GM19351 (cell line): ENCODE measurements at regions not wholly inside any gene's neighbourhood (a gene's known extent, or its start where the extent isn't known, plus 50 kb on each side); places are given as distances from the start of the nearest gene placed in this dataset.

ENCODE experiments used
- ATAC-seq: cut with Tn5 transposase; IDR thresholded peaks from one replicate; pipeline ENCODE4 v1.9.1; 2021; ENCODE audit warnings: mild to moderate bottlenecking, moderate library complexity; ENCODE audit not compliant: unreplicated experiment

DNA sequence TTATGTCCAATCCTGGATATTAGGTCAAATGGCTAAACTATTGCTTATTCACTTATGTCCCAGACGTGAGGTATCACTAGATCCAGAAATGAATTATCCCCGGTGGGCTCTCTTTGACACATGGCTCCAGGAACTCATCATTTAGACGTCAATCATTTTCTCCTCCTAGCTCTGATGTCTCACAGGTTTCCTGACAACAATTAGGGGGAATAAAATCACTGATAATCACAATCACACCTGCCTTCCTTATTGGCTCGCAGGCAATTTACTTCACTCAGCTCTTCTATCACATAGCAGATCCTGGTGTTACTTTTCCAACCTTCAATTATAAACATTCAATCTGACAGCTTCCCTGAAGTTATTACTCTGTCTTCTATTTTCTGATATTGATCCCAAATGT is 634.0 kb upstream of the TENM4 start:
- no peak for ATAC-seq

DNA sequence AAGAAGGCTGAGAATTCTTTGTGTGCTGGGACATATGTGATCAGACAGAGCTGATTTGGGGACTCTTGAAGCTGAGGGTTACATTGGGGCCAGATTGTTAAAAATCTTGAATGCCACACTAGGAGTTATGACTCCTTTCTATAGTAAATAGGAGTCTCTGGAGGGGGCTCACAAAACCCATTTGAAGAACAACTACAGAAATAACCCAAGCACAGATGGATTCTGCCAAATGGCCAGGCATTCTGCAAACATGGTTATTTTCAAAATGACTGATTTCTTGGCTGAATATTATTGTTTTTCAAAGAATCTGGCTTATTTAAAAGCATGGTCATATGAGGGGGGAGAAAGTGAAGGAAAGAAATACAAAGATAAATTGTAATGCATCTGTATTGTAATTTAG is 625.5 kb upstream of the TENM4 start:
- no peak for ATAC-seq

DNA sequence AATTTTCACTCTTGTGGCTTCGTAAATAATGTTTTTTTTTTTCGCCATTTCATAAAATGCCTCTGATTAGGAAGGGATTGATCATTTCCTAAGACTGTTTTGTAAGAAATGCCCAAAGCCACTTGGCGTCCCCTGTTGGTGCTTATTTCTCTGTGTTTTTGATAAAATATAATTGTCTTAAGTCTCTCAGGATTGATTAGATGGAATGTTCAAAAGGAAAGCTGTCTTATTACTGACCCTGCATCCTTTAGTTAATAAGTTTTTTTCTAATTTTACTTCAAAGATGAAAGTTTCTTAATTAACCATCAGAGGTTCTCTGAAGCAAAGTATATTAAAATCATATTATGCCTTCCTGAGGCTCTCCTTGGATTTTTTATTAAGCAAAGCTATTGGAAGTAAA is 624.3 kb upstream of the TENM4 start:
- no peak for ATAC-seq

DNA sequence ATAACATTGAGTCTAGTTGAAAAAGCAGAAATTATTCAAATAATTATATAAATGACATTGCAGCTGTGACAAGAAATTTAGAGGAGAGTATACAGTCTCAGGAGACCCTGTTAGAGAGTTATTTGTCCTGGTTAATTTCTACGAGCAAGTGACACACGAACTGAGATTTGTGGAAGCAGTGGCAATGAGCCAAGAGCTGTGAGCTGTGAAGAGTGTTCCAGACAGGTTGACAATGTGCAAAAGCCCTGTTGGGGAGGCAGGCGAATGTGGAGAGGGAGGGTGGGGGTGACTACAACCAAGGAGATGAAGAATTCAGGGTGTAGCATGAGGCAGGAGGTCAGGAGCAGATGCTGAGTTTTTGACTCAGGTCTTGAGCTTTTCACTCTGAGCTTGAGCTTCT is 620.2 kb upstream of the TENM4 start:
- ATAC-seq = no peak

DNA sequence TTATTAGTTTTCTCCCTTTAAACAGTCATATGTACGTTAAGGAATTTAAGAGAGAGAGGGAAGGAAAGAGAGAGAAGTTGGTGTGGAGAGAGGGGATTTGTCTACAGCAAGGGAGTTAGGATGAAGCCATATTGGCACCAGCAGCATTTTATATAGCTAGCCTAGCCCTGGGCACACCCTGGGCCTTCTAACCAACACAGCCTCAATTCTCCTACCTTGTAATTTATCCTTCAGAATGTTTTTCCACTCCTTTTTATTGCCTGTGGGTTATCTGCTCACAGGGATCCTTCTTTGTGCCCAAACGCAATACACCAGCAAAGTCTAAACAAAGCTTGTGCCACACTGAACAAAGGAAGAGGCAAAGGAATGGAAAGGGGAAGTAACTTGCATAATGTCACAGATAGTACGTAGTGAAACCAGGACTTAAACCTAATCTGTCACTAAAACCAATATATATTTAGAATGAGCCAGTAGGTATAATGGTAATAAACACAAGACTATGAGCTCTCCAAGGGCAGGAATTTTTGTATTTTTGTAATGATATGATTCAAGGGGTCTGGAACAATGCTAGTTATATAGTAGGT is 613.8 kb upstream of the TENM4 start:
- ATAC-seq = no peak

DNA sequence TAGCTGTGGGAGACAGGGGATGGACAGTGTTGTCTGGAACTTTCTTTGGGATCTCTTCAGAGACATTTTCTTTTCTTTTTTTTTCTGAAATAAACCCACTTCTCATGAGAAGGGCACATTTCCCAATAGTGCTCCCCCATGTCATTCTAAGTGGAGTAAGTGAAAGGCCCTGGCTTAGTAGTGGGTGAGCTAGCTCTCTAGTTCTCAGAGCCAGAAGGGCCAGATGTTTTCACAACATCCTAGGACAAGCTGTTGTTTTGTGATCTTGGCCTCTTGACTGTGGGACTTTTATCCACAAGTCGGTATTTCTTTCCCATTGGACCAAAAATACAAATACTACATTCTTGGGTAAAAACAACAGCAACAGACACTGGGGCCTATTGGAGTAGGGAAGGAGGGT is 607.7 kb upstream of the TENM4 start:
- no peak for ATAC-seq

DNA sequence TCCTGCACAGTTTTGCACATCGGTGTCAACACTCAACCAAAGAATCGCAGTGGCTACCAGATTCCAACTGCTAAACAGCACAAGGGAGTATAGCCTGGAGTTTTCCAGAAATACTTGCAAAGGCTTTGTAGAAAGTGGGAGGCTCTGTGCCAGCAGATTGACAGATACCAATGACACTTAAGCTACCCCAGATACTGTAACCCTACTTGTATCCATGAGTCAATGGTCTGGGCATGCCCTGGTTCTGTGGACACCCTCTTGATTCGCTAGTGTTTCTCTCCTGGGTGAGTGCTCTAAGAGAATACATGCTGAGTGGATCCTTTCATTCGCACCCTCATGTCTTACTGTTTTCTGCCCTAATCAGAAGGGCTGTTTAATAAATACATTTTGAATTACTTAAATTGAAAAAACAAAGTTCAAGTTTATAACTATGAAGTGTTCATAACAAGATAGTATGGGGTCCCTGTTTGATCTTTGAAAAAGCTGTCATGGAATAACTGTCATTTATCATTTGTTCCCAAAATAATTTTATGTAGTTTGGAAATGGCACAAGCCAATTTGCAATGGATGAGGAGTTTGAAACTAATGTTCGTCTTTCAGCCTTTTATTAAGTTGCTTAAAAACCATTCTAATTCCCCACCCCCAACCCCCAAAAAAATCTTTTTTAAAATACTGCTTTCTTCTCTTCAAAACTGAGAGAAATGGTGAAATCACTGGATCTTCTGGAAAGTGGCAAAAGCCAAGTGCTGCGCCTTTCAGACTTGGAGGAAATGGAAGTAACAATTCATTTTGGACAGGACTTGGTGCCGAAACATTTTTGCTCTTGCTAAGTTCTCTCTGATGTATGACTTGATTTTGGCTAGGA is 600.5 kb upstream of the TENM4 start:
- ATAC-seq = no peak

DNA sequence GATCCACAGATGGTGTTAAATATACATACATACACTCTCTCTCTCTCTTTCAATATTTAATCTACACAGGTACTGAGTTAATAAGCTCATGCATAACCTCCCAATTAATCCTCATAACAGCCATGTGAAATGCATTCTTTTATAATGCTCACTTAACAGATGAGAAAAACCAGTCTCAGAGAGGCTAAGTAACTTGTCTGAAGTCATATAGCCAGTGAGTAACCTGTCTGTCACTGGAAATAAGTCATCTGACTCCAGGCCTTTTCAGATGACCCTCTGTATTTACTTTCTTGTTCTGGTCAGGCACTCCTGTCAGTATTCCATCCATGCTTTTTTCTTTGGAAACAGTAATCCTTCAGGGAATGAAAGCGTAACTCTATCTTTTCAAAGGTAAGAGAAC is 594.0 kb upstream of the TENM4 start:
- ATAC-seq = no peak

DNA sequence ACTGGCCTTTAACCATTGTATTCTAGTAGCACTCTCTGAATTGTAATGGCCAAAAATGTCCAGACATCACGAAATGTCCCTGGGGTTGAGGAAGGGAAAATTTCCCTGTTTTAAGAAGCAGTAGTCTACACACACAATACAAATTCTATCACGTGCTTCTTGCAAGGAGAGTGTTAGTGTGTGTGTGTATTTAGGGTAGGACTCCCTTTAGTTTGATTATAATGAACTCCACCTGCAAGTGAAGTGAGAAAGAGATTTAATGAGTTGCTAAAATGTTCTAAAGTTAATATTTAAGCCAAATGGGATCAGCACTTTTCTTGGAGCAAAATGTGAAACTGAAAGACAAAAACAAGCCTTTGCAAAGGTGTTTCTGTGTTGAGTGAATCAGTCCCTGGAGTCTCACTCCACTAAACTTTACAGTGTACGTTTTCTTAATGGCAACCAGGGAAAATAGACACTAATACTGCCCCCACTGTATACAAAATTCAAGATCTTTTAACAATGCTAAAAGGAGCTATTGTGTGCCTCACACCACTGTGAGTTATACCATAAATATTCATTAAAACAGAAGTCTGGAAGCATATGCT is 590.3 kb upstream of the TENM4 start:
- no peak for ATAC-seq

DNA sequence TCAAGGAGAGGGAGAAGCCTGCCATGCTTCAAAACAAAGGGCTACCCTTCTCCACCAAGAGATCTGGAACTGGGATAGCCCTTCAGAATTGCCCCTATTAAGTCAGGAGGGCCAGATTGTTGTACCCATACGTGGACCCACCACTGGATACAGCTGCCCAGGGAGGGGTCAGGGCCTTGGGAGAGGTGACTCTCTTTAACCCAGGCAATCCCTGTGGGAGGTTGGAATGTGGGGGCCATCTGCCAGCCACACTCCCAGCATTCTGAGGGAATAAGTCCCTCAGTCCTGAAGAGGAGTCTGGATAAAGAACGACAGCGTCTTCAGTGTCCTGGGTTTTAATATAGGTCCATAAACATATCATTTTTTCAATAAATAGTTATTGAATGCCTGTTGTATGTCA is 588.2 kb upstream of the TENM4 start:
- ATAC-seq = no peak

DNA sequence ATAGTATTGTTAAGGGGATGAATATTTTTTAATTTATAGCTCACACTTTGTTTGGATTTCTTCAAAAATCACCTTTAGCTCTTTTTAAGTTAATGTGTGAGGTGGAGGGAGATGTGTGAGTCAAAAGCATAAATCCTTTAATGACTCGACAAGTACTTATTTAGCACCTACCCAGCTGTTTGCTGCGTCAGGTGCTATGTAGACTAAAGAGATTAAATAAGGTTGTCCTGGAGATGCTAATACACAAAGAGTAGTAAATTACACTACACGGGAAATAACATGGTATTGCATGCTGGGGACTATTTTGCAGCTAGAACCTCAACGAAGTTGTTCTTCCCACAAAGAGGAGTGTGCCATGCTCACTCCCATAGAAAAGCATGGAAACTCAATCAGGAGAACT is 583.3 kb upstream of the TENM4 start:
- no peak for ATAC-seq

DNA sequence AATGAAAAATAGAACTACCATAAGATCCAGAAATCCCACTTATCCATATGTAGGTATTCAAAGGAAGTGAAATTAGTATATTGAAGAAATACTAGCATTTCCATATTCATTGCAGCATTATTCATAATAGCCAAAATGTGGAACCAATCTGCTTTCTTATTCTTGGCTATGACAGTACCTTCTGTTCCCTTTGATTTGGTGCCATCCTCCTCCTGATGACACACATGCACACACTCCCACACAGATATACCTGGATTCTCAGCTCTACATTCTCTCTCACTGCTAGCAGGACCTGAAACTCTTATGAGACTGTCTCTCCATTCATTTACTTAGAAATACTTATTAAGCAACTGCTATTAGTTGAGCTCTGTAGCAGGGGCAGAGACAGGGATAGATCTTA is 582.6 kb upstream of the TENM4 start:
- no peak for ATAC-seq

DNA sequence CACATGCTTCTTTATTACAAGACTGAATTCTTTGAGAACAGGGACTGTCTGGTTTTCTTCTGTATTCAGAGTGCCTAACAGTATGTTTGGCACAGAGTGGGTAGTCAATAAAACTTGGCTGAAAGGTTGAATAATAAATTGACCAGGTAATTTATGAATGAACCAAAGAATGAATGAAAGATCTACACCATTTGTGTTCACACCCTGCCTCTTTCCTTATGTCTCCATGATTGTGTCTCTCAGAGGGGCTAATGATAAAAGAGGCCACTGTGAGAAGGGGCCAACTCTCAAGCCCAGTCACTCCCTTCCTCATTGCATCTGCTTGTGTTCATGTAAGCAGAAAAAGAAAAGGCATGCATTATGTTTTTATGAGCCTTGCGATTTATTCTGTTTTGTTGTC is 569.7 kb upstream of the TENM4 start:
- ATAC-seq = no peak

DNA sequence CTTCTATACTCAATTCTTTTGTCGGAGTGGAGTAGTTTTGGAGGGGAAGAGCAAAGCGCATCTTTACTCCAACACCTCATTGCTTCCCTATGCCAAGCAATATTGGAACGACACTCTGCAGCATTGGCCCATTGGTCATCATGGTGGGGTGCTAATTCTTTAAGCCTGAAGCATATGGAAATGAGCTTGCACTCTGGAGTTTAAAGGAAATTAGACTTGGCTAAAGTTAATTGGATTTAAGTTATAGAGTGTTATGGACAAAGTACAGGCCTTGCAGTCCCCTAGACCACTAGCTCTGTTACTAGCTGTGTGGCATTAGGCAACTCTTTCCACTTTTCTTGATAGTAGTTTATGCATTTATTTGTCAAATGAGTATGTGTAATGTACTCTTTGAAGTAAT is 568.3 kb upstream of the TENM4 start:
- ATAC-seq = no peak

DNA sequence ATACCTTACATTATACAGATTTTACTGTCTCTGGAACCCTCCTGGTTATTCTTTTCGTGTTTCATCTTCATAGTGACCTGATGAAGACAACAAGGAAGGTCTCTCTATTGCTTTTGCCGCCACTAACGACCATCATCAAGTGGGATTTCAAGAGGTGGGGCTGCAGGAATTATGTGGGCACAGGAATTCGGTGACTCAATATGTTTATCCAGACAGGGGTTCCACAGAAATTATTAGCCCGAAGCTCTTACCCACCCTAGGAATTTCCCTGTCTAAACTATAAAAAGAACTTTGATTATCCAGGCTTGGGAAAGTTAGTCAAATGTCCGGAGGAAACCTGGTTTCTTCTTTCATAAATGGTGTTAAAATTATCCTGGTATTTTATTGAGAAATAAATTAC is 566.8 kb upstream of the TENM4 start:
- no peak for ATAC-seq

DNA sequence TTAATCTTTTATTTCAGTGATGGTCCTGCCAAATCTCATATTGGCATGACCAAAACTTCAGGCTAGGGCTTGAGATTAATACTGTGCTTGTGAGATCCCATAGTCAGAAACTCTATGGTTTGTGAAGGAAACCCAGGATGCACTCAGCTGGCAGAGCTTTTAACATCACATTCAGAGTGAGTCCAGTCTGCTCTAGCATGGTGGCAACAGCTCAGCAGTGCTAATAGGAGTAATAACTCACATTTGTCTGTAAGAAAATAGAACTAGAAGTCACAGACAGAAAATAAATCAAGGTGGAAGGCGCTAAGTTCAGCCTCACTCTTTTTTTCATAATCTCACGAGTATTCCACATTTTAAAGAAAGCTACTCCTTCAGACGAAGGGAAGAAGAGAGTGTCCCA is 549.3 kb upstream of the TENM4 start:
- ATAC-seq = no peak

DNA sequence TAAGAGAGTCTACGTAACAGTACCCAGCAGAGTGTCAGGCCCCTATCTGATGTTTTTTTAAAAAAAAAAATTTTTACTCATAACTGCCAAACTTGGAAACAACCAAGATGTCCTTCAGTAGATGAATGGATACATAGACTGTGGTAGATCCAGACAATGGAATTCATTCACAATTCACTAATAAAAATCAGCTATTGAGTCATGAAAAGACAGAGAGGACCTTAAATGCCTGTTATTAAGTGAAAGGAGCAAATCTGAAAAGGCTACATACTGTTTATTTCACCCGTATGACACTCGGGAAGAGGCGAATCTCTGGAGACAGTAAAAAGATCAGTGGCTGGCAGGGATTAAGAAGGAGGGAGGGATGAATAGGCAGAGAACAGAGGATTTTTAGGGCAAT is 541.4 kb upstream of the TENM4 start:
- no peak for ATAC-seq

DNA sequence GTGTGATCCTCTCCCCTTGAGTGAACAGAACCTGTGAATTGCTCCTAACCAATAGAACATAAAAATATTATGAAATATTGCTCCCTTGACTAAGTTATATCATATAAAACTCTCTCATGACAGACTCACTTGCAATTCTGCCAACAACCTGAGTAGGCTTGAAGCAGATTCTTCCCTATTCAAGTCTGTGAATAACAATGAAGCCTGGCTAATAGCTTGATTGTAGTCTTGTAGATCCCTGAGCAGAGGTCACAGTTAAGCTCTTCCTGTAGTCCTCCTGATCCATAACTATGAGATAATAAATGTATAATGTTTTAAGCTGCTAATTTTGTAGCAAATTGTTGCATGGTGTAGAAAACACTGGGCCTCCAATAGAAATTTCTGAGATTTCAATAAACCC is 540.1 kb upstream of the TENM4 start:
- no peak for ATAC-seq

DNA sequence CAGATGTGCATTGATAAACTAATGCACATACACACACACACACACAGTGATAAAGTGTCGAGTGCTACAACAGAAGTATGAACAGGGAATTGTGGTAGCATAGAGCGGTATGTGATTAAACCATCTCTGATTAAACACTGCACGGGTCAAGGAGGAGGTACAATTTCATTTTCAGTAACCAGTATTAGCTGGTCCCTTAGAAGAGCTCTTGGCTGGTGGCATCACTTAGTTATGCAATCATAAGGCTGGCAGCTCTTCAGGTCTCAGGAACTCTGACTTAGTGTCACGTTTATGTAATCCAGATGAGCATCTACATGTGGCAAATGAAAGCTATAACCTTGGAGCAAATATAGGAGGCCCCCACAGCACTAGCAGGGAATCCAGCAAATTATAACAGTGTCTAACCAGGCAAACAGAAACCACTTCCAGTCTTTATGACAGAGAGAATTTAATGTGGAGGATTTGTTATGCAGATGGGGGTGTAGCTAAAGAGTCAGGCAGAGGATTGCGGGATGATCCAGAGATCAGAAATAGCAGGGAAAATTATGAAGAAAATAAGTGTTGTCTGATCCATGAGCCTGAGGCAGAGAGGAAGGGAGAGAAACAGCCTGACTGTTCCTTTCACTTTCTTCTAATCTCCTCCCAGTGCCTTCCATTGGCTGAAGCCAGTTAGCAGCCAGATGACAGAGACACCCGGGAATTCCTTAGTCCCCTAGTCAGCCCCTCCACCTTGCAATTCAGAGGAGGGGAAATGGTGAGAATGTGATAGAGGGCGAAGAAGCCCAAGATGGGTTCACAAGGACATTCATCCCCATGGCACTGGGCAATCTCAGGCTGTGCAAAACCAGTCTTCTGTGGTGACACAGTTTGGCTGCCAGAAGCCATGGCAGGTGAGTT is 533.1 kb upstream of the TENM4 start:
- no peak for ATAC-seq

DNA sequence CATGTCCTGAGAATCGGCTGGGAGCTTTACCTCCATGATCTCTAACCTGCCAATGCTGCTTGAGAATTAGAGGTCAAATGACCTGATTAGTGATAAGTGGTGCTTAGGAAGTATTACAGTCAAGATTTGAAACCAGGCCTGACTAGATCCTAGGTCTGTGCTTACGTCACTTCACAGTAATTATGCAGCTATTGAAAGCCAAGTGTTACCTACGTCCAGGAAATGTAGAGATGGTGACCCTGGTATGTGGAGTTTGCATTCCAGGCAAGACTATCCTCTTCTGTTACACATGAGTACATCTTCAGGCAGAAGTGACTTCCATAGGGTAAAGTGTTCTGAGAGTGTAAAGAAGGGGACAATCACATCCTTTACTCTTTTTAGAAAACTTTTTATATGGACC is 530.4 kb upstream of the TENM4 start:
- ATAC-seq = no peak

DNA sequence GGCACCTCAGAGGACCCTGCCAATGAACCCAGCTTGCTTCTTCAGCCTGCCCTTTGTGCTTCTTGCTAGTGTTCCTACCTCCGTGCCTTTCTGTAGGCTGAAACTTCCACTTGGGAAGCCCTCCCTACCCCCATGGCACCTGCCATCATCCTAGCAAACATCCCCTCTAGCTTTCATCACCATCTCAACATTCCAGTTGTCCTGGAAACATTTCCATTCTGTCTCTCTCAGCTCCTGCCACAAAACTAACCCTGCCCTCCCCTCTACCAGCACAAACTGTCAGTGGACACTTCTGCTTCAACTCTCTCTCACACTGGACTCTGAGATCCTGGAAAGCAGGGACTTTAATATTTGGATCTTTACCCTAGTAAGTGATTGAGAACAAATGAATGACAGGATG is 525.8 kb upstream of the TENM4 start:
- ATAC-seq = no peak
